ENCODE measurements at regions not wholly inside any gene's neighbourhood (a gene's known extent, or its start where the extent isn't known, plus 50 kb on each side); places are given as distances from the start of the nearest gene placed in this dataset.
"Not testable (repeated sequence)": the region's sequence is repeated elsewhere in the genome, so short reads cannot be mapped to it uniquely, and the experiment has no call there.

- DNase-seq (ENCODE audit: extremely low read depth in 1 of 2, low read depth in 1 of 2), result no peak
Measured at GRCh38 chrX:115966920-115967319, 203.6 kb upstream of the AGTR2 start.

GRCh38 chrX:115968436-115969252, 201.9 kb upstream of the AGTR2 start:
- DNase-seq (ENCODE audit: extremely low read depth in 1 of 2, low read depth in 1 of 2), result no peak

DNA sequence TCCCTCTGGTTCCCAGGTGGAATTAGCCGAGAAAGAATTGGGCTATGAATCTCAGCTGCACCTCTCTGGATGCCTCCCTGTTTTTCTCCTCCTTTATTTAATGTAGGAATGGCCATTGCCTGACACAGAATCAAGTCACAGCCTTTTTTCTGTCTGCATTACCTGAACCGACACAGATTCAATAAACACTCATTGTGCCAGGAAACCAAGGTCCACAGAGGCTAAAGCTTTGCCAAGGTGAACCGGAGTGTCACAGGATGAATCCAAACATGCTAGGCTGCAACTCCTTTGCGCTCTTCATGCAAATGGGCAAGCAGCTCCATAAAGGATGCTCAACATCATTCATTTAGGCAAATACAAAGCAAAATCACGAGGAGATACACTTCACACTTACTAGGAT, 199.8 kb upstream of the AGTR2 start:
- DNase-seq (ENCODE audit: extremely low read depth in 1 of 2, low read depth in 1 of 2), result no peak

DNA sequence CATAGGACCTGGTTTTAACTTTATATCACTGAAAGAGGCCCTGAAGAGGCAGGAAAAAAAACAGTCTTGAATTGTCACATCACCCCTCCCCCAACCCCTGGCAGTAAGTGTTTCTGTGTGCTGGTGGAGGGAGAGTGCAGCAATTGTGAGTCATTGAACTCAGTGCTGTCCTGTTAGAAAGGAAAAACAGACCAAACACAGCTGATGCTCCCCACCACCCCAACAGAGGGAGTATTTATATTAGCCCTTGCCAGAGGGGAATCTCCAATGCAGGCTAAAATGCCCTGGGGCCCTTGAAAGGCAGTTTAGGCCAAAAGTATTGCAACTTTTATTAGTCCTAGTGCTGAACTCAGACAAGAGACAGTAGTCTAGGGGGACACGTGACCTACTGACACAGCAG, 197.8 kb upstream of the AGTR2 start:
- DNase-seq (ENCODE audit: extremely low read depth in 1 of 2, low read depth in 1 of 2), result no peak

- DNase-seq (ENCODE audit: extremely low read depth in 1 of 2, low read depth in 1 of 2), result no peak
Measured at GRCh38 chrX:115978068-115978467, 192.5 kb upstream of the AGTR2 start.

GRCh38 chrX:115983148-115983547, 187.4 kb upstream of the AGTR2 start:
- DNase-seq (ENCODE audit: extremely low read depth in 1 of 2, low read depth in 1 of 2), result not testable (repeated sequence)

DNA sequence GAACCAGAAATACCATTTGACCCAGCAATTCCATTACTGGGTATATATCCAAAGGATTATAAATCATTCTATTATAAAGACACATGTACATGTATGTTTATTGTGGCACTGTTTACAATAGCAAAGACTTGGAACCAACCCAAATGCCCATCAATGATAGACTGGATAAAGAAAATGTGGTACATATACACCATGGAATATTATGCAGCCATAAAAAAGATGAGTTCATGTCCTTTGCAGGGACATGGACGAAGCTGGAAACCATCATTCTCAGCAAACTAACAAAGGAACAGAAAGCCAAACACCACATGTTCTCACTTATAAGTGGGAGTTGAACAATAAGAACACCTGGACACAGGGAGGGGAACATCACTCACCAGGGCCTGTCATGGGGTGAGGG, 183.1 kb upstream of the AGTR2 start:
- not testable (repeated sequence) for DNase-seq (ENCODE audit: extremely low read depth in 1 of 2, low read depth in 1 of 2)

DNA sequence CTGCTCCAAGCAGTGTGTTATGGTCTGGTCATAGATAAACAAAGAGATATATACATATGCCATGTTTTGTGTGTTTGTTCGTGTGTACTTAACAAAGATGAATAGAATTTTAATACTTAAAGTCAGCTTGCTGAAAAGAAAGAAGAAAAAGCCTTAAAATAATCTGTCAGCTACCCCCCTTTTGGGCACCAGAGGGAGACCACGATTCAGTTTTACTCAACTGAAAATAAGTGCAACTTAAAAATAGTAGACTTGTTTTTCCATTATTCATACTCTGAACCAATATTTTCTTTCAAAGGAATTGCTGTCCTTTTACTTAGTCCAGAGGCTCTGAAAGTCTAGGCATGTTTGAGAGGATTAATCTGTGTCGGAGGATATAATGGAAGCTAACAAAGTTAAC, 181.7 kb upstream of the AGTR2 start:
- DNase-seq (ENCODE audit: extremely low read depth in 1 of 2, low read depth in 1 of 2), result no peak

- no peak for DNase-seq (ENCODE audit: extremely low read depth in 1 of 2, low read depth in 1 of 2)
Measured at GRCh38 chrX:115989686-115990085, 180.9 kb upstream of the AGTR2 start.

GRCh38 chrX:116009346-116009745, 161.2 kb upstream of the AGTR2 start:
- no peak for DNase-seq (ENCODE audit: extremely low read depth in 1 of 2, low read depth in 1 of 2)

GRCh38 chrX:116009861-116010710, 160.5 kb upstream of the AGTR2 start:
- no peak for DNase-seq (ENCODE audit: extremely low read depth in 1 of 2, low read depth in 1 of 2)

DNA sequence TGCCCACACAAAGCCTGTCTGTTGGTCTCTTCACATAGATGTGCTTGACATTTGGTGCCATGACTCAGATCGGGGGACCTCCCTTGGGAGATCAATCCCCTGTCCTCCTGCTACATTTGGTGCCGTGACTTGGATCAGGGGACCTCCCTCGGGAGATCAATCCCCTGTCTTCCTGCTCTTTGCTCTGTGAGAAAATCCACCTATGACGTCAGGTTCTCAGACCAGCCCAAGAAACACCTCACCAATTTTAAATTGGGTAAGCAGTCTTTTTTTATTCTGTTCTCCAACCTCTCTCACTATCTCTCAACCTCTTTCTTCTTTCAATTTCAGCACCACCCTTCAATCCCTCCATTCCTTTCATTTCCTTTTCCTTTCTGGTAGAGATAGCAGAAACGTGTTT, 159.6 kb upstream of the AGTR2 start:
- no peak for DNase-seq (ENCODE audit: extremely low read depth in 1 of 2, low read depth in 1 of 2)

DNA sequence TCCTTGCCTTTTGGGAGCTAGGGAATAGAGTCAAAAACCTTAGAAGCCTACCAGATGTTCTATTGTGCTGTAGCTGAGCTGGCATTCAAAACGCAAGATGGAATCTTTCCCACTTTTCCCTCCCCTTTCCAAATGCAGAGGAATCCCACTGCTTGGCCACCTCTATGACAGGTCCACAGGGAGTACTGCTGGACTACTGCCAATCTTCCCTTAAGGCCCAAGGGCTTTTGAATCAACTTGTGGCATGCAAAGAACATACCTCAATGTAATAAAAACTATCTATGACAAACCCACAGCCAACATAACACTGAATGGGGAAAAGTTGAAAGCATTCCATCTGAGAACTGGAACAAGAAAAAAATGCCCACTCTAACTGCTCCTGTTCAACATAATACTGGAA, 139.2 kb upstream of the AGTR2 start:
- DNase-seq (ENCODE audit: extremely low read depth in 1 of 2, low read depth in 1 of 2), result no peak
